NCI-H128 (cell line): ENCODE measurements at regions not wholly inside any gene's neighbourhood (a gene's known extent, or its start where the extent isn't known, plus 50 kb on each side); places are given as distances from the start of the nearest gene placed in this dataset.

Experiments
- DNase-seq: peaks from one replicate; lab custom pipeline; 2025; ENCODE audit not compliant: unreplicated experiment; lab: John Stamatoyannopoulos, UW

DNA sequence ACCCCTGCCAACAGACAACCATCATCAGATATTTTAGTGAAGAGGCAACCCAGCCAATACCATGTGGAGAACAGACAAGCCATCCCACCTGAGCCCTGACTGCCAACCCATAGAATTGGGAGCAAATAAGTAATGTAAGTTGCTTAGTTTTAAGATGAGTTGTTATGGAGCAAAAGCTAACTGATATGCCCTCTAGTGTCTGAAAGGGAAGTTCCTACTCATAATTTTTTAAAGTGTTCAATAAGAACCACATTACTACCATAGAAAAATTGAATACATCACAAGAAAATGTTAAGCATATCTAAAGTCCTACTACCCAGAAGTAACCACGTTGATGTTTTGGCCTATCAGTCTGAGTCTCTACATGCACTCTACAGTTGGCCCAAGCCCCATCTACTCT lies 50.8 kb upstream of the SLC36A4 start:
- DNase-seq: no peak

DNA sequence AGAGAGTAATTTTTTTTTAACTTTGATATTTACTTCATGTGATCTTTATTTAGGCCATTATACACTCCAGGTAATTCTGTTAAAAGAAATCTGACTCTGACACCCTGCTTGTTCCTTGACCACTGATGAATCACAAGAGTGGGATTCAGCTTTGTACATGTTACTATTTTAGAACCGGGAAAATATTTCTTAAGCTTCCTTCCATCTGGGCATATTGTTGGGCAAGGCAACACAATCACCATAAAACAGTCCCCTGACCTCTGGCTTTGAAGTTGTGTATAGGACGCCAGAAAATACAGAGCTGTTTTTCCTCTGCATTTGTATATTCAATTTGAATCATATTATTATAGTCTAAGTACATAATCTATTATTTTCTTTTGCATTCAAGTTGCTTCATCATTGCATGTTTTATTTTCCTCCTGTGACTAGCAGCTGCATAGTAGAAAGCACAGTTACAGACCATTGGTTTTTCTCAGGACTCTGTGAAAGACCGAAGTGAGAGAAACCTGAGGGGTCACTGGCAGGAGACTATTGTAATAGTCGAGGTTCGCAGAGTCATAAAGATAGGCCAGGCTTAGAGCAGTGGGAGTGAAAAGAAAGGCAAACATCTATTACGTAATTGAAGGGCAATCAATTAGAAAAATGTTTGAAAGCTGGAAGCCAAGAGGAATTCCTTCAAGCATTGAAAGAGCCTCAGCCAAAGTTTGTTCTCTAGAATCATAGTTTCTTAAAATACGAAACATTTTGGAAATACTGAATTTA lies 51.8 kb upstream of the SLC36A4 start:
- DNase-seq: no peak

DNA sequence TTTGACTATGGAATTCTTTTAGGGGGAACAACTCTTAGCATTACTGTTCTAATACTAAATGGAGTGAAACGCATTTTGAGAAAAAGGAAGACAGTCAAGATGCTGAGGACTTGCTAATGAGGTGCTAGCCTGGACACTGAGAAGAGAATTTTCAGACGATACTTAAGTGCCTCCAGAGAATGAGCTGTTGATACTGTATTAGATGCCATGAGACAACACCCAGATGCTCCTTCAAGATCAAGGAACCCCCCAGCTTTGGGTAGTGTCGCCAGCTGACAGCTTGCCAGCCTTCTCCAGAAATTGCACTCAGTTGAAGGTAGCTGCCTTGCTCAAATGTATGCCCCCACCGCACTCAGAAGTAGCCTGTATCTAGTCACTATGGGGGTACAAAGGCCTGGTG lies 52.5 kb upstream of the SLC36A4 start:
- no peak for DNase-seq

- no peak for DNase-seq
Observed at GRCh38 chr11:93251922-93252321, 54.1 kb upstream of the SLC36A4 start.

- no peak for DNase-seq
Observed at GRCh38 chr11:93253111-93253510, 55.3 kb upstream of the SLC36A4 start.

DNA sequence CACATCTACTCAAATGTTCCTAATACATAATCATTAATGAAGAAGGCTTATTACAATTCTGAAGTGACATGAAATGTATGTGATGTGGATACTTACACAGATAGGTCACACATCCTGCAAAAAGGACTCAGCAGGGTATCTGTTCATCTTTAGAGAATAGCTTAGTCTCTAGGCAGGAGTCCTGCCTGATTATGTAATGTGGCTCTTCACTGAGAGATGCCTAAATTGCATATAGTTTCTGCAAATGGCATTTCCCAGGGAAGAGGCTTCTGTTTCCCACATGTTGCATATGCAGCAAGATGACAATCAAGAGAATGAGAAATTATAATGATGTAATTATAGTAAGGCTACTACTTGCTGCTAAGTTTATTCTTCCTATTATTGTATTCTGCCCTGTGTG lies 58.8 kb upstream of the SLC36A4 start:
- no peak for DNase-seq

DNA sequence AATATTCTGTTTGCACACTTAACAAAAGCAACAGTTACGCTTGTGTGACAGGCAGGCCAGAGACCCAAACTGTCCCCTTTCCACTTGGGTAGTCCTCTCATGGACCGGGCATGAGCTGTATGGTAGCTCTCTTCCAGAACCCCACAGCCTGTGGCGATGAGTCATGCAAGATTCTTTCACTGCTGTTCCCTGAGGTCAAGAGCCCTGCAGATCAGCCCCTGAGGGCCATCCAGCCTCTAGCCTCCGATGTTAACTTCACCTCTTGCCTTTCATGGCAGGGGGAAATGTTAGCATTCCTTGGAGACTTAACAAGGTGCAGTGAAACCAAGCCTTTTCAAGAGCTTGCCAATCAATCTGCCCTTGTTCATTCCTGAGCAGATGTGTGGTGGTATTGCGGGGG lies 63.2 kb upstream of the DEUP1 start:
- DNase-seq: no peak

DNA sequence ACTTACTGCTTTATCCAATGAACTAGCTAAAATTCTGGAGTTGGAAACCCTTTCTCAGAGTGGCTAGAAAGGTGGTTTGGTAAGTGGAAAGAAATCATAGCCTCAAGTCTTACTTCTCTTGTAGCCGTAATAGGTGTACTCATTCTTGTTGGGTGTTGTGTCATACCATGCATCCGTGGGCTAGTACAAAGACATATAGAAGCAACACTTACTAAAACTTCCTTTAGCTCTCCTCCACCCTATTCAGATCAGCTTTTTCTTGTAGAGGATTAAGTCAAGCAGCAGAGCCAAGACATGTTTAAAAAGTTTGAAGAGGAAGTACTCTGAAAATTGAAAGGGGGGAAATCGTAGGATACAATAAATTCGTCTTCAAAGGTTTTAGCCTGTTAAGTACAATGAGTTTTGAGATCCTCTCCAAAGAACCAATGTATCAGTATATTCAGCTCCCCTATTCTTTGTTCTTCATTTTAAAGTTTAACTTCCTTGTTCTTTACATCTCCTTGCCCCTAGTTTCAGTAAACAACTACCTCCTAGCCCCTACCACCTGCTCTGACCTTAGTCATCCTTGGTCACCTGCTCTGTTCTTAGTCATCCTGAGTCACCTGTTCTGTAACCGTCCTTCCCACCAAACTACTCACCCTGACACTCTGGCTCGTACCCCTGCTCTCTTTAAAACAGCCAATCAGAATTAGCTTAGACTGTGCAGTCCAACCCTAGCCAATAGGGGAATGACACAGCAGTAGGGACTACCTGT lies 62.1 kb upstream of the DEUP1 start:
- DNase-seq: no peak

DNA sequence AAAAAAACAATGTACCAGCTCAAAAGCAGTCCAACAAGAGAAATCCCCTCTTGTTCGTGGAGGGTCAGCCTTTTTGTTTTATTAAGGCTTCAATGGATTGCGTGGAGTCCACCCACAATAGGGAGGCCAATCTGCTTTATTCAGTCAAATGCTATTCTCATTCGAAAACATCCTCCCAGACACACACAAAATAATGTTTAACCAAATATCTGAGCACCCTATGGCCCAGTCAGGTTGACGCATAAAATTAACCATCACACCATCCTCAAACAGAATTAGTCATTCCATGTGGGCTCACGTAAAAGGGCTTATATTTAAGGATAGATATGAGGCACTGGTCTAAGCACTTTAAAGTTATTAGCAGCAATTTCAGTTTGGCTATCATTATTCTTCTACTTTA lies 58.9 kb upstream of the DEUP1 start:
- DNase-seq: no peak

- DNase-seq: no peak
Observed at GRCh38 chr11:93274851-93275250, 55.7 kb upstream of the DEUP1 start.

DNA sequence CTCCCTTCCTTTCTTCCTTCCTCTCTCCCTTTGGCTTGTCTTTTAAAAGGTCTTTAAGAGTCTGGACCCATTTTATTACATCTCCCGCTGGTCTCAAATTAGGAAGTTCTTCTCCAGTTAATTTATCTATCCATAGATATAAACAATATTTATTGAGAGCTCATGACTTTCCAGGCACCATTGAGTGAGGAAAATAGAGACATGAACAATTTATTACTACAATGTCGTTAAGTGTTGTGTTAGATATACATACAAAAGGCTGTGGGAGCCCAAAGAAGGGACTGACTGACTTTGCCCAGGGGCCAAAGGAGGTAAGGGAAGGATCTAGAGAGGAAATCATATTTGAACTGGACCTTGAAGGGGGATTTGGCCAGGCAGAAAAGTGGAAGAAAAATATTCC lies 51.6 kb upstream of the DEUP1 start:
- DNase-seq: no peak

DNA sequence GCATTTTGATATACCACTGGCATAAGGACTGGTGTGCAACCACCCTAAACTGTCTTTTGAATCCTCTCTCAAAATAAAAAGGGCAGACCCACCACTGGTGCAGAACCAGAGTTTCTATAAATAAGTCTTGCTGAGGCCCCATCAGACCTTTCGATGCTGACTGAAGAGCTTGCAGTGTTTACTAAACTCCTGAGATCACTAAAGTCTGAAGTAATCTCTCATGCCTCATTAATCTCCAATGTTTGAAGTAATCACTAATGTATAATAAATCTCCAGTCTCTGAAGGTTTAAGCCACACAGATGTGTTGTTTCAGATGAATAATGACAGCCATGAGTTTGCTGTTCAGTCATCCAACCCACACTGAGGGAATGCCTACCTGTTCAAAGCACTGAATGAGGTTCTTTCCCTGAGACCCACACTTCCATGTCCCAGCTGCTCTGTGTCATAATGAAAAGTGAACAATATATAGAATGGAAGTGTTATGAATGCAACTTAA lies 50.6 kb upstream of the DEUP1 start:
- peak; percentile 76 for DNase-seq
